ENCODE measurements at regions not wholly inside any gene's neighbourhood (a gene's known extent, or its start where the extent isn't known, plus 50 kb on each side); places are given as distances from the start of the nearest gene placed in this dataset.
A peak's percentile ranks its signal among the peaks of the same experiment; 100 is the strongest.

DNA sequence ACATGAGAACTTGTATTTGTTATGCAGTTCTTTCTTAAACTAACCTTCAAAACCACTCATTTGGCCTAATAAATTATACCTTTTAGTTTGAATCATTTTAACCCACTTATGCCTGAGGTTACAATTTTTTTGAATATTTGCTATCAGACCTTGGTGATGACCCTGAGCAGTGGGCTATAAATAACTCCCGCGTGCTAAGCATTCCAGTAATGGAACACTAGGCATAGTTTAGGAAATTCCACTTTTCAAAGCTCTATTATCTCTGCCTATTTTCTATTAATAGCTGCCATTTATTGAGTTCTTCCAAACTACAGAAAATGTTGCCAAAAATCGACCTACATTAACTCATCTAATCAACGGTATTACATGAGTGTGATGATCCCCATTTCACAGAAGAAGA lies 993.4 kb upstream of the FAT3 start:
- Mint-ChIP-seq H3K9me3 (ENCODE audit: unreplicated experiment) (no peaks in the 10 kb centered on the region), H3K4me1 (ENCODE audit: low read depth, unreplicated experiment) (peaks cover 16% of the 10 kb centered on the region), H3K4me3 (ENCODE audit: unreplicated experiment) (peak overlapping the region; percentile 1), H3K27me3 (ENCODE audit: insufficient read depth, unreplicated experiment) (no peaks in the 10 kb centered on the region), H3K36me3 (ENCODE audit: insufficient read depth, unreplicated experiment) (no peaks in the 10 kb centered on the region), H3K27ac (ENCODE audit: unreplicated experiment) (peak overlapping the region; percentile 37)
- Histone ChIP-seq H3K27me3 (replicated peaks; ENCODE audit: control insufficient read depth, insufficient read depth, low read length) (no peaks in the 10 kb centered on the region), H3K36me3 (ENCODE audit: control insufficient read depth, insufficient read depth, low read length) (no peaks in the 10 kb centered on the region), H3K4me3 (ENCODE audit: low read depth, low read length) (no peak overlapping the region), H3K4me1 (peaks cover 19% of the 10 kb centered on the region), H3K9me3 (no peaks in the 10 kb centered on the region)
- BruUV-seq (replicated peaks), result no TSS peak
- TF ChIP-seq, protein P1, sequence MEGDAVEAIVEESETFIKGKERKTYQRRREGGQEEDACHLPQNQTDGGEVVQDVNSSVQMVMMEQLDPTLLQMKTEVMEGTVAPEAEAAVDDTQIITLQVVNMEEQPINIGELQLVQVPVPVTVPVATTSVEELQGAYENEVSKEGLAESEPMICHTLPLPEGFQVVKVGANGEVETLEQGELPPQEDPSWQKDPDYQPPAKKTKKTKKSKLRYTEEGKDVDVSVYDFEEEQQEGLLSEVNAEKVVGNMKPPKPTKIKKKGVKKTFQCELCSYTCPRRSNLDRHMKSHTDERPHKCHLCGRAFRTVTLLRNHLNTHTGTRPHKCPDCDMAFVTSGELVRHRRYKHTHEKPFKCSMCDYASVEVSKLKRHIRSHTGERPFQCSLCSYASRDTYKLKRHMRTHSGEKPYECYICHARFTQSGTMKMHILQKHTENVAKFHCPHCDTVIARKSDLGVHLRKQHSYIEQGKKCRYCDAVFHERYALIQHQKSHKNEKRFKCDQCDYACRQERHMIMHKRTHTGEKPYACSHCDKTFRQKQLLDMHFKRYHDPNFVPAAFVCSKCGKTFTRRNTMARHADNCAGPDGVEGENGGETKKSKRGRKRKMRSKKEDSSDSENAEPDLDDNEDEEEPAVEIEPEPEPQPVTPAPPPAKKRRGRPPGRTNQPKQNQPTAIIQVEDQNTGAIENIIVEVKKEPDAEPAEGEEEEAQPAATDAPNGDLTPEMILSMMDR (IDR thresholded peaks at IDR 0.05; ENCODE audit: insufficient read depth in 1 of 2, low read depth in 1 of 2, low read length in 1 of 2, severe bottlenecking in 1 of 2, unreplicated experiment in 1 of 2), result no peak
- ChIA-PET POLR2A (no interaction called here), CTCF (interaction anchor here (1.0 kb wide), 1 partner anchor 11 kb away, joined by 3 read pairs; no protein-coding TSS in a partner anchor)
- intact Hi-C loops (cut with micrococcal nuclease; ENCODE audit: unreplicated experiment), result loop anchor here (2.0 kb wide), 1 partner anchor 68 kb away; no protein-coding TSS in a partner anchor
- no peak for DNase-seq

DNA sequence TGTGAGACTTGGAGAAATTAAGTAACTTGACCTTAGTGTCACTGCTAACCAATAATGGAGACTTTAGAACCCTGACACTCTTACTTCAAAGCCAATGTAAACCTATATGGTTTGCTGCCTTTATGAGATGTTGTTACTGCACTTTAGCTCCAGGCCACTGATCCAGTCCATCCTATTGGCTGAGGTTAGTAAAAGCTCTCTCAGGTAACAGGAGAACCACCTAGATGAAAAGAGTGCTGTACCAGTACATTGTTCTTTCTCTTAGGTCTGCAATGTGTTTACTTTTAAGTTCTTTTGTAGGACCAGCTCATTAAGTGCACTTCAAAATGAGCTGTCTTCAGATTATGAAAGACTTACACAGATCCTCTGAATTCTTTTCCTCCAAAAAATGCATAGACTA lies 994.0 kb upstream of the FAT3 start:
- H3K27ac Mint-ChIP-seq (ENCODE audit: unreplicated experiment), result peak overlapping the region; percentile 37
- POLR2A ChIA-PET, result no interaction called here

DNA sequence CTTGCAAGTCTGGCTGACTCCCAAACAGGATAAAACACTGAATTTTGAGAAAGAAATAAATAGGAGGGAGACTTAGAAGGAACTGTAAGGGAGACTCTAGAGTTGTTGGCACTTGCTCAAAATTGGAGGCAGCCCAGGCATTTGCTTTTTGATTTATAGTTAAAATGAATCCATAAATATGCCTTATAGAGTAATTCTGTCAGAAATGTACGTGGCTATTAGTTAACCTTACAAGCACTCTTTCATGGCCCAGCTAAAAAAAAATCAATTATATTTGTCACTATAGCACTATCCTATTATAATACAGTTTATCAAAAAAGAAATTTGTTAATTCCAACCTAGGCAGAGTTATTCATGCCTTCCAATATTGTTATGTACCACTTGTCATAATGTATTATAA lies 1000.0 kb upstream of the CHORDC1 start:
- POLR2A ChIA-PET, result no interaction called here

More for the DNA sequence above, 994.0 kb upstream of the FAT3 start:
- CTCF ChIA-PET, result interaction anchor here (1.0 kb wide), 1 partner anchor 10 kb away, joined by 3 read pairs; no protein-coding TSS in a partner anchor
- no peaks in the 10 kb centered on the region for H3K9me3 ChIP-seq
- intact Hi-C loops (cut with micrococcal nuclease; ENCODE audit: unreplicated experiment), result loop anchor here (2.0 kb wide), 1 partner anchor 68 kb away; no protein-coding TSS in a partner anchor
- H3K27me3 ChIP-seq (replicated peaks; ENCODE audit: control insufficient read depth, insufficient read depth, low read length), result no peaks in the 10 kb centered on the region
- no peaks in the 10 kb centered on the region for H3K27me3 Mint-ChIP-seq (ENCODE audit: insufficient read depth, unreplicated experiment)
- H3K9me3 Mint-ChIP-seq (ENCODE audit: unreplicated experiment), result no peaks in the 10 kb centered on the region
- peaks cover 16% of the 10 kb centered on the region for H3K4me1 Mint-ChIP-seq (ENCODE audit: low read depth, unreplicated experiment)
- BruUV-seq (replicated peaks), result no TSS peak
- peaks cover 19% of the 10 kb centered on the region for H3K4me1 ChIP-seq
- DNase-seq, result peak; percentile 14 to 53
- no peaks in the 10 kb centered on the region for H3K36me3 Mint-ChIP-seq (ENCODE audit: insufficient read depth, unreplicated experiment)
- H3K4me3 ChIP-seq (ENCODE audit: low read depth, low read length), result no peak overlapping the region
- H3K4me3 Mint-ChIP-seq (ENCODE audit: unreplicated experiment), result no peak overlapping the region
- H3K36me3 ChIP-seq (ENCODE audit: control insufficient read depth, insufficient read depth, low read length), result no peaks in the 10 kb centered on the region
- TF ChIP-seq, protein P1 (IDR thresholded peaks at IDR 0.05; ENCODE audit: insufficient read depth in 1 of 2, low read depth in 1 of 2, low read length in 1 of 2, severe bottlenecking in 1 of 2, unreplicated experiment in 1 of 2), result no peak

More for the DNA sequence above, 1000.0 kb upstream of the CHORDC1 start:
- no peaks in the 10 kb centered on the region for H3K36me3 ChIP-seq (ENCODE audit: control insufficient read depth, insufficient read depth, low read length)
- Mint-ChIP-seq H3K4me1 (ENCODE audit: low read depth, unreplicated experiment) (no peaks in the 10 kb centered on the region), H3K27ac (ENCODE audit: unreplicated experiment) (no peak overlapping the region), H3K27me3 (ENCODE audit: insufficient read depth, unreplicated experiment) (no peaks in the 10 kb centered on the region), H3K36me3 (ENCODE audit: insufficient read depth, unreplicated experiment) (no peaks in the 10 kb centered on the region), H3K9me3 (ENCODE audit: unreplicated experiment) (no peaks in the 10 kb centered on the region), H3K4me3 (ENCODE audit: unreplicated experiment) (no peak overlapping the region)
- no peaks in the 10 kb centered on the region for H3K4me1 ChIP-seq
- no peaks in the 10 kb centered on the region for H3K9me3 ChIP-seq
- CTCF ChIA-PET, result no interaction called here
- TF ChIP-seq, protein P1 (IDR thresholded peaks at IDR 0.05; ENCODE audit: insufficient read depth in 1 of 2, low read depth in 1 of 2, low read length in 1 of 2, severe bottlenecking in 1 of 2, unreplicated experiment in 1 of 2), result no peak
- intact Hi-C loops (cut with micrococcal nuclease; ENCODE audit: unreplicated experiment), result no loop called here
- no peak for DNase-seq
- BruUV-seq (replicated peaks), result no TSS peak
- no peak overlapping the region for H3K4me3 ChIP-seq (ENCODE audit: low read depth, low read length)
- H3K27me3 ChIP-seq (replicated peaks; ENCODE audit: control insufficient read depth, insufficient read depth, low read length), result no peaks in the 10 kb centered on the region

Measured in Caco-2 (cell line).